Right ventricle myocardium superior (tissue), 1 donor: ENCODE measurements at regions not wholly inside any gene's neighbourhood (a gene's known extent, or its start where the extent isn't known, plus 50 kb on each side); places are given as distances from the start of the nearest gene placed in this dataset.
"Not testable (repeated sequence)": the region's sequence is repeated elsewhere in the genome, so short reads cannot be mapped to it uniquely, and the experiment has no call there.

Experiments used
- ATAC-seq: fragments of 200-7000 bp; cut with Tn5 transposase; one replicate; pipeline ENCODE4 v1.9.1; 2020; ENCODE audit warnings: mild to moderate bottlenecking; ENCODE audit not compliant: poor library complexity
- DNase-seq: peaks from one replicate; pipeline ENCODE4 v3.0.0-alpha.2; 2020
- intact Hi-C: fragments of 100-400 bp; cut with DNase I; formaldehyde crosslinking; loops from one replicate; pipeline ENCODE4 v1.11.2; 2022
- donor health status: DM: no; HTN: yes; CAD: no; lungs with severe emphysema.

- ATAC-seq, result no peak
- DNase-seq, result no peak
- intact Hi-C loops, result no loop called here
These were observed 491.7 kb upstream of the PIK3R1 start for GRCh38 chr5:67723873-67724272.

- DNase-seq, intact Hi-C loops, ATAC-seq: not testable (repeated sequence)
These were observed 493.0 kb upstream of the PIK3R1 start for GRCh38 chr5:67722582-67722981.

GRCh38 chr5:67720162-67720772 is 495.3 kb upstream of the PIK3R1 start:
- intact Hi-C loops, result no loop called here
- ATAC-seq (no peak), DNase-seq (no peak)

GRCh38 chr5:67702008-67702407 is 505.4 kb upstream of the CD180 start:
- ATAC-seq, result no peak
- intact Hi-C loops, result no loop called here
- DNase-seq, result no peak

- DNase-seq, result no peak
- intact Hi-C loops, result loop anchor here (10.0 kb wide), 2 partner anchors 105 to 575 kb away; no protein-coding TSS in a partner anchor
- ATAC-seq, result no peak
These were observed 503.0 kb upstream of the CD180 start for GRCh38 chr5:67699560-67699959.

- intact Hi-C loops, result loop anchor here (10.0 kb wide), 2 partner anchors 108 to 578 kb away; no protein-coding TSS in a partner anchor
- ATAC-seq (no peak), DNase-seq (no peak)
These were observed 499.8 kb upstream of the CD180 start for GRCh38 chr5:67696446-67696845.

- ATAC-seq (no peak), DNase-seq (no peak)
- intact Hi-C loops, result loop anchor here (10.0 kb wide), 2 partner anchors 109 to 579 kb away; no protein-coding TSS in a partner anchor
These were observed 498.8 kb upstream of the CD180 start for GRCh38 chr5:67695369-67695768.

- DNase-seq, result no peak
- intact Hi-C loops, result loop anchor here (10.0 kb wide), 2 partner anchors 110 to 580 kb away; no protein-coding TSS in a partner anchor
- no peak for ATAC-seq
These were observed 498.2 kb upstream of the CD180 start for GRCh38 chr5:67694810-67695191.

GRCh38 chr5:67693956-67694809 is 497.6 kb upstream of the CD180 start:
- ATAC-seq (peak; percentile 95), DNase-seq (peak; percentile 78)
- intact Hi-C loops, result loop anchor here (10.0 kb wide), 2 partner anchors 111 to 581 kb away; no protein-coding TSS in a partner anchor

- DNase-seq (no peak), ATAC-seq (no peak)
- intact Hi-C loops, result no loop called here
These were observed 490.1 kb upstream of the CD180 start for GRCh38 chr5:67686746-67687145.

GRCh38 chr5:67681703-67682102 is 485.1 kb upstream of the CD180 start:
- no peak for ATAC-seq
- intact Hi-C loops, result no loop called here
- no peak for DNase-seq

- intact Hi-C loops, result no loop called here
- ATAC-seq (no peak), DNase-seq (no peak)
These were observed 483.5 kb upstream of the CD180 start for GRCh38 chr5:67680099-67680498.

GRCh38 chr5:67679184-67679841 is 482.7 kb upstream of the CD180 start:
- no peak for ATAC-seq
- intact Hi-C loops, result no loop called here
- no peak for DNase-seq

GRCh38 chr5:67678594-67678993 is 482.0 kb upstream of the CD180 start:
- DNase-seq, result no peak
- intact Hi-C loops, result no loop called here

GRCh38 chr5:67677422-67677970 is 480.9 kb upstream of the CD180 start:
- ATAC-seq (peak; percentile 32), DNase-seq (no peak)
- intact Hi-C loops, result no loop called here

More at GRCh38 chr5:67678594-67678993, 482.0 kb upstream of the CD180 start:
- ATAC-seq, result no peak

- ATAC-seq, result no peak
- no peak for DNase-seq
- intact Hi-C loops, result no loop called here
These were observed 480.3 kb upstream of the CD180 start for GRCh38 chr5:67676863-67677262.

- intact Hi-C loops, result no loop called here
- DNase-seq, result no peak
- no peak for ATAC-seq
These were observed 477.6 kb upstream of the CD180 start for GRCh38 chr5:67674159-67674655.

GRCh38 chr5:67673618-67674017 is 477.0 kb upstream of the CD180 start:
- ATAC-seq (peak; percentile 83), DNase-seq (no peak)
- intact Hi-C loops, result no loop called here

- DNase-seq (no peak), ATAC-seq (peak; percentile 66)
- intact Hi-C loops, result no loop called here
These were observed 476.6 kb upstream of the CD180 start for GRCh38 chr5:67673180-67673579.
